SU-DHL-6 (cell line): ENCODE measurements at regions not wholly inside any gene's neighbourhood (a gene's known extent, or its start where the extent isn't known, plus 50 kb on each side); places are given as distances from the start of the nearest gene placed in this dataset.

Experiments used
- CTCF ChIP-seq: fragments of 200-600 bp; sonication (generic); IDR thresholded peaks from one replicate; pipeline ENCODE4 v1.5.1; 2017; ENCODE audit warnings: antibody characterized with exemption, mild to moderate bottlenecking, low read length, moderate library complexity; ENCODE audit not compliant: insufficient read depth, poor library complexity, severe bottlenecking
- EZH2phosphoT487 ChIP-seq: fragments of 200-600 bp; sonication (generic), shearing (Covaris generic); conservative IDR thresholded peaks from 2 replicates; pipeline ENCODE4 v1.6.1; 2018; ENCODE audit warnings: mild to moderate bottlenecking, antibody characterized with exemption, low read length, moderate library complexity, mixed read lengths

DNA sequence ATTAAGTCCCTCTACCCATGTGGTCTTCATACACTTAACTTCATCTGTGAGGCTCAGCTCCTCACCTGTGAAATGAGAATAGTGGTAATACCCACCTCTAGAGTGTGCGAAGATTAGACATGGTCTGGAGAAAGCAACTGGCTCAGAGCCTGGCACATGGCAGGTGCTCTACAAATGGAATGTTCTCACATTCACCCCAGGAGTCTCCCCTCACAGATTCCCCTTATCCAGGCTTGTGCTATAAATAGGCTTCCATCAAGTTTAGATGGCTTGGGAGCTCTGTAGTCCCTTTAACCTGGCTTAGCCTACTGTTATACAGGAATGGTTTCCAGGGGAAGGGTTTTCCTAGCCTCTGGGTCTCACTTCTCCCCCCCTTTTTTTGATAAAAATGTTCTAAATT, 455.9 kb downstream of the RNF144A start:
- TF ChIP-seq CTCF: no peak
- no peak for TF ChIP-seq EZH2phosphoT487
